ENCODE measurements at regions not wholly inside any gene's neighbourhood (a gene's known extent, or its start where the extent isn't known, plus 50 kb on each side); places are given as distances from the start of the nearest gene placed in this dataset.
A peak's percentile ranks its signal among the peaks of the same experiment; 100 is the strongest.

GRCh38 chr5:143636931-143637528 lies 174.9 kb upstream of the HMHB1 start (continued):
- TF ChIP-seq, protein P1, sequence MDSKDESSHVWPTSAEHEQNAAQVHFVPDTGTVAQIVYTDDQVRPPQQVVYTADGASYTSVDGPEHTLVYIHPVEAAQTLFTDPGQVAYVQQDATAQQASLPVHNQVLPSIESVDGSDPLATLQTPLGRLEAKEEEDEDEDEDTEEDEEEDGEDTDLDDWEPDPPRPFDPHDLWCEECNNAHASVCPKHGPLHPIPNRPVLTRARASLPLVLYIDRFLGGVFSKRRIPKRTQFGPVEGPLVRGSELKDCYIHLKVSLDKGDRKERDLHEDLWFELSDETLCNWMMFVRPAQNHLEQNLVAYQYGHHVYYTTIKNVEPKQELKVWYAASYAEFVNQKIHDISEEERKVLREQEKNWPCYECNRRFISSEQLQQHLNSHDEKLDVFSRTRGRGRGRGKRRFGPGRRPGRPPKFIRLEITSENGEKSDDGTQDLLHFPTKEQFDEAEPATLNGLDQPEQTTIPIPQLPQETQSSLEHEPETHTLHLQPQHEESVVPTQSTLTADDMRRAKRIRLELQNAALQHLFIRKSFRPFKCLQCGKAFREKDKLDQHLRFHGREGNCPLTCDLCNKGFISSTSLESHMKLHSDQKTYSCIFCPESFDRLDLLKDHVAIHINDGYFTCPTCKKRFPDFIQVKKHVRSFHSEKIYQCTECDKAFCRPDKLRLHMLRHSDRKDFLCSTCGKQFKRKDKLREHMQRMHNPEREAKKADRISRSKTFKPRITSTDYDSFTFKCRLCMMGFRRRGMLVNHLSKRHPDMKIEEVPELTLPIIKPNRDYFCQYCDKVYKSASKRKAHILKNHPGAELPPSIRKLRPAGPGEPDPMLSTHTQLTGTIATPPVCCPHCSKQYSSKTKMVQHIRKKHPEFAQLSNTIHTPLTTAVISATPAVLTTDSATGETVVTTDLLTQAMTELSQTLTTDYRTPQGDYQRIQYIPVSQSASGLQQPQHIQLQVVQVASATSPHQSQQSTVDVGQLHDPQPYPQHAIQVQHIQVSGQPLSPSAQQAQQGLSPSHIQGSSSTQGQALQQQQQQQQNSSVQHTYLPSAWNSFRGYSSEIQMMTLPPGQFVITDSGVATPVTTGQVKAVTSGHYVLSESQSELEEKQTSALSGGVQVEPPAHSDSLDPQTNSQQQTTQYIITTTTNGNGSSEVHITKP (CRISPR knock-in tag; IDR thresholded peaks at IDR 0.05; ENCODE audit: low read depth): no peak
- no peak for TF ChIP-seq SMC3 (IDR thresholded peaks at IDR 0.05; ENCODE audit: low read length)
- peak; percentile 32; the same call in 1 of the 2 replicates for TF ChIP-seq HDAC2 (CRISPR knock-in tag; IDR thresholded peaks at IDR 0.05)
- no peak for TF ChIP-seq NR2F2 (IDR thresholded peaks at IDR 0.05; ENCODE audit: borderline replicate concordance, low read depth)
- TF ChIP-seq ZGPAT (CRISPR knock-in tag; IDR thresholded peaks at IDR 0.05): peak; percentile 20; the same call in 1 of the 2 replicates
- TF ChIP-seq, protein P2, sequence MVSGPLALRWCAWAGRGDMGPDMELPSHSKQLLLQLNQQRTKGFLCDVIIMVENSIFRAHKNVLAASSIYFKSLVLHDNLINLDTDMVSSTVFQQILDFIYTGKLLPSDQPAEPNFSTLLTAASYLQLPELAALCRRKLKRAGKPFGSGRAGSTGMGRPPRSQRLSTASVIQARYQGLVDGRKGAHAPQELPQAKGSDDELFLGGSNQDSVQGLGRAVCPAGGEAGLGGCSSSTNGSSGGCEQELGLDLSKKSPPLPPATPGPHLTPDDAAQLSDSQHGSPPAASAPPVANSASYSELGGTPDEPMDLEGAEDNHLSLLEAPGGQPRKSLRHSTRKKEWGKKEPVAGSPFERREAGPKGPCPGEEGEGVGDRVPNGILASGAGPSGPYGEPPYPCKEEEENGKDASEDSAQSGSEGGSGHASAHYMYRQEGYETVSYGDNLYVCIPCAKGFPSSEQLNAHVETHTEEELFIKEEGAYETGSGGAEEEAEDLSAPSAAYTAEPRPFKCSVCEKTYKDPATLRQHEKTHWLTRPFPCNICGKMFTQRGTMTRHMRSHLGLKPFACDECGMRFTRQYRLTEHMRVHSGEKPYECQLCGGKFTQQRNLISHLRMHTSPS (CRISPR knock-in tag; IDR thresholded peaks at IDR 0.05; ENCODE audit: low read depth): no peak
- TF ChIP-seq MED1 (CRISPR knock-in tag; IDR thresholded peaks at IDR 0.05): peak; percentile 32; the same call in 1 of the 2 replicates
- peak; percentile 73; the same call in 1 of the 2 replicates for TF ChIP-seq ISL2 (CRISPR knock-in tag; IDR thresholded peaks at IDR 0.05)
- 0 out of 2 replicates have a peak, but pooled peaks have one; percentile 26 for TF ChIP-seq FOXK1 (CRISPR knock-in tag; IDR thresholded peaks at IDR 0.05; ENCODE audit: borderline replicate concordance, low read depth)
- peak; percentile 31; the same call in 1 of the 2 replicates for TF ChIP-seq TBX2 (CRISPR knock-in tag; IDR thresholded peaks at IDR 0.05; ENCODE audit: borderline replicate concordance)
- TF ChIP-seq ZNF614 (CRISPR knock-in tag; IDR thresholded peaks at IDR 0.05; ENCODE audit: borderline replicate concordance): peak; percentile 21; the same call in 1 of the 2 replicates
- no peak for TF ChIP-seq ATF6 (CRISPR knock-in tag; conservative IDR thresholded peaks at IDR 0.05)
- no peak for TF ChIP-seq ZFP37 (CRISPR knock-in tag; IDR thresholded peaks at IDR 0.05; ENCODE audit: borderline replicate concordance)
- TF ChIP-seq STAG1 (CRISPR knock-in tag; IDR thresholded peaks at IDR 0.05): no peak
- TF ChIP-seq HHEX (CRISPR knock-in tag; IDR thresholded peaks at IDR 0.05): peak; percentile 45; the same call in 1 of the 2 replicates
- peak; percentile 53; the same call in 1 of the 2 replicates for TF ChIP-seq SALL1 (CRISPR knock-in tag; IDR thresholded peaks at IDR 0.05)
- peak; percentile 91 for TF ChIP-seq FOXA3 (CRISPR knock-in tag; IDR thresholded peaks at IDR 0.05)
- TF ChIP-seq PRMT3 (CRISPR knock-in tag; IDR thresholded peaks at IDR 0.05; ENCODE audit: borderline replicate concordance, low read depth): no peak
- peak in 1 of 2 experiments; percentile 28; a peak in 1 of 4 replicates for TF ChIP-seq MAFK (conservative IDR thresholded peaks at IDR 0.05 in 1 of 2, IDR thresholded peaks at IDR 0.05 in 1 of 2; ENCODE audit: low read length in 2 of 2)
- no peak for TF ChIP-seq FOXO1 (CRISPR knock-in tag; IDR thresholded peaks at IDR 0.05)

Measured in HepG2 (cell line).